NCI-H2029 treated with DMSO at 0.1 percent for 48 hours (cell line): ENCODE measurements at regions not wholly inside any gene's neighbourhood (a gene's known extent, or its start where the extent isn't known, plus 50 kb on each side); places are given as distances from the start of the nearest gene placed in this dataset.
"Not testable (repeated sequence)": the region's sequence is repeated elsewhere in the genome, so short reads cannot be mapped to it uniquely, and the experiment has no call there.

Experiments
- DNase-seq: peaks from one replicate; lab custom pipeline; 2025; lab: John Stamatoyannopoulos, UW

- DNase-seq = not testable (repeated sequence)
These were observed 90.8 kb upstream of the ADCY2 start for GRCh38 chr5:7305000-7305674.

- not testable (repeated sequence) for DNase-seq
These were observed 89.4 kb upstream of the ADCY2 start for GRCh38 chr5:7306556-7306955.

GRCh38 chr5:7307709-7308108, 88.2 kb upstream of the ADCY2 start:
- not testable (repeated sequence) for DNase-seq

- DNase-seq = not testable (repeated sequence)
These were observed 86.2 kb upstream of the ADCY2 start for GRCh38 chr5:7309715-7310114.

GRCh38 chr5:7310656-7311055, 85.3 kb upstream of the ADCY2 start:
- not testable (repeated sequence) for DNase-seq

- no peak for DNase-seq
These were observed 80.8 kb upstream of the ADCY2 start for GRCh38 chr5:7315118-7315517.

- no peak for DNase-seq
These were observed 78.2 kb upstream of the ADCY2 start for GRCh38 chr5:7317751-7318150.

- no peak for DNase-seq
These were observed 75.1 kb upstream of the ADCY2 start for GRCh38 chr5:7320701-7321301.

GRCh38 chr5:7321724-7322123, 74.2 kb upstream of the ADCY2 start:
- no peak for DNase-seq

GRCh38 chr5:7324919-7325318, 71.0 kb upstream of the ADCY2 start:
- DNase-seq = no peak

- no peak for DNase-seq
These were observed 69.7 kb upstream of the ADCY2 start for GRCh38 chr5:7325975-7326913.

GRCh38 chr5:7329141-7329540, 66.8 kb upstream of the ADCY2 start:
- DNase-seq = no peak

GRCh38 chr5:7329712-7330111, 66.2 kb upstream of the ADCY2 start:
- DNase-seq = no peak

GRCh38 chr5:7330256-7330655, 65.7 kb upstream of the ADCY2 start:
- DNase-seq = no peak

- no peak for DNase-seq
These were observed 64.8 kb upstream of the ADCY2 start for GRCh38 chr5:7331131-7331530.
